ENCODE measurements at regions not wholly inside any gene's neighbourhood (a gene's known extent, or its start where the extent isn't known, plus 50 kb on each side); places are given as distances from the start of the nearest gene placed in this dataset.
"Not testable (repeated sequence)": the region's sequence is repeated elsewhere in the genome, so short reads cannot be mapped to it uniquely, and the experiment has no call there.

GRCh38 chr15:75775296-75776064 lies 62.8 kb upstream of the CSPG4 start:
- Histone ChIP-seq H3K9me3 (ENCODE audit: severe bottlenecking) (no peaks in the 10 kb centered on the region), H3K27me3 (ENCODE audit: insufficient read depth, poor library complexity, severe bottlenecking) (no peaks in the 10 kb centered on the region), H3K4me1 (ENCODE audit: insufficient read depth, poor library complexity, severe bottlenecking) (peaks cover 7% of the 10 kb centered on the region), H3K4me3 (ENCODE audit: severe bottlenecking) (no peak overlapping the region), H3K27ac (ENCODE audit: poor library complexity, severe bottlenecking) (no peak overlapping the region), H3K36me3 (ENCODE audit: low read depth) (no peaks in the 10 kb centered on the region)
- DNase-seq (ENCODE audit: low spot score) (no peak), ATAC-seq (ENCODE audit: low read depth) (no peak)
- TF ChIP-seq CTCF (IDR thresholded peaks at IDR 0.05; ENCODE audit: poor library complexity, severe bottlenecking), result no peak

- ATAC-seq (ENCODE audit: low read depth), result not testable (repeated sequence)
Measured at GRCh38 chr15:75773974-75774373, 61.3 kb upstream of the CSPG4 start.

GRCh38 chr15:75771054-75771453 lies 58.4 kb upstream of the CSPG4 start:
- not testable (repeated sequence) for H3K4me3 ChIP-seq (ENCODE audit: severe bottlenecking); ATAC-seq (ENCODE audit: low read depth); H3K4me1 ChIP-seq (ENCODE audit: insufficient read depth, poor library complexity, severe bottlenecking); H3K9me3 ChIP-seq (ENCODE audit: severe bottlenecking); H3K27me3 ChIP-seq (ENCODE audit: insufficient read depth, poor library complexity, severe bottlenecking); H3K27ac ChIP-seq (ENCODE audit: poor library complexity, severe bottlenecking); DNase-seq (ENCODE audit: low spot score); H3K36me3 ChIP-seq (ENCODE audit: low read depth)

More at GRCh38 chr15:75773974-75774373, 61.3 kb upstream of the CSPG4 start:
- not testable (repeated sequence) for H3K4me1 ChIP-seq (ENCODE audit: insufficient read depth, poor library complexity, severe bottlenecking); H3K27me3 ChIP-seq (ENCODE audit: insufficient read depth, poor library complexity, severe bottlenecking); H3K4me3 ChIP-seq (ENCODE audit: severe bottlenecking); H3K9me3 ChIP-seq (ENCODE audit: severe bottlenecking); H3K27ac ChIP-seq (ENCODE audit: poor library complexity, severe bottlenecking); DNase-seq (ENCODE audit: low spot score); H3K36me3 ChIP-seq (ENCODE audit: low read depth)

- H3K27me3 ChIP-seq (ENCODE audit: insufficient read depth, poor library complexity, severe bottlenecking), result no peaks in the 10 kb centered on the region
- H3K4me3 ChIP-seq (ENCODE audit: severe bottlenecking), result no peak overlapping the region
- H3K36me3 ChIP-seq (ENCODE audit: low read depth), result no peaks in the 10 kb centered on the region
- TF ChIP-seq CTCF (IDR thresholded peaks at IDR 0.05; ENCODE audit: poor library complexity, severe bottlenecking), result no peak
- H3K9me3 ChIP-seq (ENCODE audit: severe bottlenecking), result no peaks in the 10 kb centered on the region
- no peak for ATAC-seq (ENCODE audit: low read depth)
- DNase-seq (ENCODE audit: low spot score), result no peak
- H3K4me1 ChIP-seq (ENCODE audit: insufficient read depth, poor library complexity, severe bottlenecking), result no peaks in the 10 kb centered on the region
- H3K27ac ChIP-seq (ENCODE audit: poor library complexity, severe bottlenecking), result no peak overlapping the region
Measured at GRCh38 chr15:75770131-75770530, 57.5 kb upstream of the CSPG4 start.

GRCh38 chr15:75768526-75768925 lies 55.9 kb upstream of the CSPG4 start:
- H3K4me1 ChIP-seq (ENCODE audit: insufficient read depth, poor library complexity, severe bottlenecking); ATAC-seq (ENCODE audit: low read depth); DNase-seq (ENCODE audit: low spot score); H3K36me3 ChIP-seq (ENCODE audit: low read depth); H3K27me3 ChIP-seq (ENCODE audit: insufficient read depth, poor library complexity, severe bottlenecking); H3K4me3 ChIP-seq (ENCODE audit: severe bottlenecking); H3K9me3 ChIP-seq (ENCODE audit: severe bottlenecking); H3K27ac ChIP-seq (ENCODE audit: poor library complexity, severe bottlenecking): not testable (repeated sequence)

- ATAC-seq (ENCODE audit: low read depth); DNase-seq (ENCODE audit: low spot score); H3K27ac ChIP-seq (ENCODE audit: poor library complexity, severe bottlenecking); H3K4me1 ChIP-seq (ENCODE audit: insufficient read depth, poor library complexity, severe bottlenecking); H3K36me3 ChIP-seq (ENCODE audit: low read depth); H3K4me3 ChIP-seq (ENCODE audit: severe bottlenecking); H3K9me3 ChIP-seq (ENCODE audit: severe bottlenecking); H3K27me3 ChIP-seq (ENCODE audit: insufficient read depth, poor library complexity, severe bottlenecking): not testable (repeated sequence)
Measured at GRCh38 chr15:75765551-75766305, 53.1 kb upstream of the CSPG4 start.

GRCh38 chr15:75764845-75765550 lies 52.4 kb upstream of the CSPG4 start:
- H3K27me3 ChIP-seq (ENCODE audit: insufficient read depth, poor library complexity, severe bottlenecking); DNase-seq (ENCODE audit: low spot score); H3K4me3 ChIP-seq (ENCODE audit: severe bottlenecking); H3K36me3 ChIP-seq (ENCODE audit: low read depth); H3K27ac ChIP-seq (ENCODE audit: poor library complexity, severe bottlenecking); H3K9me3 ChIP-seq (ENCODE audit: severe bottlenecking); ATAC-seq (ENCODE audit: low read depth); H3K4me1 ChIP-seq (ENCODE audit: insufficient read depth, poor library complexity, severe bottlenecking): not testable (repeated sequence)

- not testable (repeated sequence) for ATAC-seq (ENCODE audit: low read depth); H3K9me3 ChIP-seq (ENCODE audit: severe bottlenecking); H3K36me3 ChIP-seq (ENCODE audit: low read depth); H3K27me3 ChIP-seq (ENCODE audit: insufficient read depth, poor library complexity, severe bottlenecking); DNase-seq (ENCODE audit: low spot score); H3K4me1 ChIP-seq (ENCODE audit: insufficient read depth, poor library complexity, severe bottlenecking); H3K27ac ChIP-seq (ENCODE audit: poor library complexity, severe bottlenecking); H3K4me3 ChIP-seq (ENCODE audit: severe bottlenecking)
Measured at GRCh38 chr15:75763635-75764600, 51.3 kb upstream of the CSPG4 start.

All from RWPE2 (cell line).